ENCODE measurements at regions not wholly inside any gene's neighbourhood (a gene's known extent, or its start where the extent isn't known, plus 50 kb on each side); places are given as distances from the start of the nearest gene placed in this dataset.

DNA sequence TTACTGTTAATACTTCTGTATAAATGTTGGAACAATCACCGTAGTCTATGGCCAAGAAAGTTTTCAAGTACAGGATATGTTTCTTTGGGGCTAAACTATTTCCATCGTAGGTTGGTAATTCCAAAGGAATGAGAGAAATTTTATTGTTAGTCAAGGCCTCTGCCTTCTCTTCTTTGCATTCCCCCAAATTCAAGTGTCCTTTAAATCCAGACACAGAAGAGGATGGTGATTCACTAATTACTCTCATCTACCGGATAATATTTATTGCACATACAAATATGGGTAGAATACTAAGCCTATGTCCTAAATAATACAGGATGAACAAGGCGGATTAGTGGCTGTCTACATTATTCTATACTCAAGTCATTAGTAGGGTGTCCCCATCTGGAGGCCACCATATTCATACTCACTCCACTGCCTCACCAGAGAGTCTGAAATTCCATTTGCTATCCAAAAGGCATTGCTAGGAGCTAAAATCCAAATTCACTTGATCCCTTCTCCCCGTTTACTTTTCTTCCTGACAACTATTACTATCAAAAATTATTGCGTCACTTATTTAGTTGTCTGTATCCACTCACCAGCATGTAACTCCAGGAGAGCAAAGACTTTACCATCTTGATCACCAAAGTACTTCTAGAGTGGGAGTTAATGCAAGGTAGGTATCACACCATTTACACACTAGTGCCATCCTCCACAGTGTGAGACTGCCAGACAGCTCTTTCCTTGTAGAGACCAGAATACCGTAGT lies 82.4 kb upstream of the SGCG start:
- TF ChIP-seq, protein P1, sequence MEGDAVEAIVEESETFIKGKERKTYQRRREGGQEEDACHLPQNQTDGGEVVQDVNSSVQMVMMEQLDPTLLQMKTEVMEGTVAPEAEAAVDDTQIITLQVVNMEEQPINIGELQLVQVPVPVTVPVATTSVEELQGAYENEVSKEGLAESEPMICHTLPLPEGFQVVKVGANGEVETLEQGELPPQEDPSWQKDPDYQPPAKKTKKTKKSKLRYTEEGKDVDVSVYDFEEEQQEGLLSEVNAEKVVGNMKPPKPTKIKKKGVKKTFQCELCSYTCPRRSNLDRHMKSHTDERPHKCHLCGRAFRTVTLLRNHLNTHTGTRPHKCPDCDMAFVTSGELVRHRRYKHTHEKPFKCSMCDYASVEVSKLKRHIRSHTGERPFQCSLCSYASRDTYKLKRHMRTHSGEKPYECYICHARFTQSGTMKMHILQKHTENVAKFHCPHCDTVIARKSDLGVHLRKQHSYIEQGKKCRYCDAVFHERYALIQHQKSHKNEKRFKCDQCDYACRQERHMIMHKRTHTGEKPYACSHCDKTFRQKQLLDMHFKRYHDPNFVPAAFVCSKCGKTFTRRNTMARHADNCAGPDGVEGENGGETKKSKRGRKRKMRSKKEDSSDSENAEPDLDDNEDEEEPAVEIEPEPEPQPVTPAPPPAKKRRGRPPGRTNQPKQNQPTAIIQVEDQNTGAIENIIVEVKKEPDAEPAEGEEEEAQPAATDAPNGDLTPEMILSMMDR (IDR thresholded peaks at IDR 0.05): no peak
- TF ChIP-seq ZFX (IDR thresholded peaks at IDR 0.05; ENCODE audit: borderline replicate concordance): no peak

Measured in 22Rv1 (cell line).